ENCODE measurements at regions not wholly inside any gene's neighbourhood (a gene's known extent, or its start where the extent isn't known, plus 50 kb on each side); places are given as distances from the start of the nearest gene placed in this dataset.

DNA sequence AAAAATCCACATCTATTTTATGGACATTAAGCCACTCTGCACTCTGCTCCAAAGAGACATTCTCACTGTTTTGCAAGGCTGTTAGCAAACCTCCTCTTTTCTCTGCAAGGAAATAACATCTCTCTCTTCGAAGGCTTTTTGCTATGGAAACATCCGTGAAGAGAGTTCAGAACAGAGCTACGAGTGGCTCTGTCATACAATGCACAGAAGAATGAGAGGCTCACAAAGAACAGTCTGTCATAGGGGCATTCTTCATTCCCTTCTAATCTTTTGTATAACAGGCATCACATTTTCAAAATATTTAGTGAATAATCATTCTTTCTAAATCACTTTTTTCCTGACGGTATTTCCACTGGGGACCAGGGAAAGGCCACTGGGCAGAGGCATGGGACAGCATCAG is 346.1 kb downstream of the IRS2 start:
- no peak for ATAC-seq
- Mint-ChIP-seq H3K4me1 (no peaks in the 10 kb centered on the region), H3K27ac (no peak overlapping the region), H3K27me3 (no peaks in the 10 kb centered on the region), H3K36me3 (no peaks in the 10 kb centered on the region), H3K9me3 (peaks cover 9% of the 10 kb centered on the region), H3K4me3 (no peak overlapping the region)

DNA sequence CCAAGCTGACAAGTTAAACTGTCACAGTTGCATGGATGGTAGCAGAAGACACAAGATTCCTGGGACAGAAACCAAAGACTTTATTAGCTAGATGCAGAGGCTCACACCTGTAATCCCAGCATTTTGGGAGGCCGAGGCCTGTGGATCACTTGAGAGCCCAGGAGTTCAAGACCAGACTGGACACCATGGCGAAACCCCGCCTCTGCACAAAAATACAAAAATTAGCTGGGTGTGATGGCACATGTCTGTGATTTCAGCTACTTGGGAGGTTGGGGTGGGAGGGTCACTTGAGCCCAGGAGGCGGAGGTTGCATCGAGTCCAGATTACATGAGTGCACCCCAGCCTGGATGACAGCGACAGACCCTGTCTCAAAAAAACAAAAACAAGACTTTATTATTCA is 346.6 kb downstream of the IRS2 start:
- Mint-ChIP-seq H3K4me1 (no peaks in the 10 kb centered on the region), H3K4me3 (no peak overlapping the region), H3K27ac (no peak overlapping the region), H3K27me3 (no peaks in the 10 kb centered on the region), H3K36me3 (no peaks in the 10 kb centered on the region), H3K9me3 (peaks cover 9% of the 10 kb centered on the region)
- ATAC-seq = no peak

DNA sequence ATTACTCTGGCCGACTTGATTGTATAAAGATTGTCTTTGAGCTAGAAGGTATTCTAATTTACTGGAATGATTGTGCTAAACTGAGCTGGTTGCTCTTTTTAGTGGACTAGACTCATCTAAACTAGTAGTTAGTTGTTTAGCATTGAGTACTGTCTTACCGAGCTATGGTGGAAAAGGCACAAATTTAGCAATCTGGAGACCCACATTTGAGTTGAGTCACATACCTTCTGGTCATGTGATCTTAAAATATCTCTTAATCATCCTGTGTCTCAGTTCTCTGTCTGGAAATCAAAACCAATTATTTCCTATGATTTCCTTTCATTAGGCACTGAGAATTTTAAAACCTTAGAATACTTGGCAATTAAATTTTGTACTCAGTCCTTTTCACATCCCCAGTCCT is 349.5 kb downstream of the IRS2 start:
- no peaks in the 10 kb centered on the region for H3K4me1 Mint-ChIP-seq
- H3K9me3 Mint-ChIP-seq = peaks cover 13% of the 10 kb centered on the region
- H3K27me3 Mint-ChIP-seq = no peaks in the 10 kb centered on the region
- no peak overlapping the region for H3K4me3 Mint-ChIP-seq
- H3K36me3 Mint-ChIP-seq = no peaks in the 10 kb centered on the region
- H3K27ac Mint-ChIP-seq = no peak overlapping the region
- ATAC-seq = no peak

- ATAC-seq = no peak
- Mint-ChIP-seq H3K27ac (no peak overlapping the region), H3K27me3 (no peaks in the 10 kb centered on the region), H3K4me3 (no peak overlapping the region), H3K9me3 (peaks cover 13% of the 10 kb centered on the region), H3K36me3 (no peaks in the 10 kb centered on the region), H3K4me1 (no peaks in the 10 kb centered on the region)
Observed at GRCh38 chr13:109436055-109436622, 350.2 kb downstream of the IRS2 start.

DNA sequence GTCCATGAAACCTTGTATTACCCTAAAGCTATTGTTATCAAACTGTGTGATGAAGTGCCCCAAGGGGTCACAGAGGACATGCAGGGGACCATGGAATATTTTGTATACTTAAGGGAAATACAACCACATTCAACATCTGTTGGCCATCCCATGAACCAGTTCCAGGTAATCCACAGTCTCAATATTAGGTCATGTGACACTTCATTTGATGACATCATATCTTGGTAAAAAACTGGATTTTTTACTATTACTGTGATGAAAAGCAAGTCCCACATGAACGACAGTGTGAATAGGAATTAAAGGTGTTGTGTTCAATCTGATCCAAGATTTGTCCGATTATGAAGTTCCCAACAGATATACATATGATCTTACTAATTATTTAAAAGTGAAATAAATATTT is 355.2 kb downstream of the IRS2 start:
- H3K9me3 Mint-ChIP-seq = peaks cover 17% of the 10 kb centered on the region
- H3K36me3 Mint-ChIP-seq = no peaks in the 10 kb centered on the region
- no peaks in the 10 kb centered on the region for H3K27me3 Mint-ChIP-seq
- no peak overlapping the region for H3K27ac Mint-ChIP-seq
- ATAC-seq = no peak
- H3K4me1 Mint-ChIP-seq = no peaks in the 10 kb centered on the region
- no peak overlapping the region for H3K4me3 Mint-ChIP-seq

GRCh38 chr13:109428146-109428545 is 358.2 kb downstream of the IRS2 start:
- Mint-ChIP-seq H3K4me3 (no peak overlapping the region), H3K27me3 (no peaks in the 10 kb centered on the region), H3K36me3 (no peaks in the 10 kb centered on the region), H3K4me1 (no peaks in the 10 kb centered on the region), H3K27ac (no peak overlapping the region), H3K9me3 (peaks cover 7% of the 10 kb centered on the region)
- no peak for ATAC-seq

GRCh38 chr13:109427695-109428094 is 358.7 kb downstream of the IRS2 start:
- peaks cover 6% of the 10 kb centered on the region for H3K9me3 Mint-ChIP-seq
- H3K36me3 Mint-ChIP-seq = no peaks in the 10 kb centered on the region
- H3K27ac Mint-ChIP-seq = no peak overlapping the region
- H3K27me3 Mint-ChIP-seq = no peaks in the 10 kb centered on the region
- no peak for ATAC-seq
- no peaks in the 10 kb centered on the region for H3K4me1 Mint-ChIP-seq
- H3K4me3 Mint-ChIP-seq = no peak overlapping the region

GRCh38 chr13:109427148-109427547 is 359.2 kb downstream of the IRS2 start:
- no peaks in the 10 kb centered on the region for H3K36me3 Mint-ChIP-seq
- no peaks in the 10 kb centered on the region for H3K4me1 Mint-ChIP-seq
- no peak overlapping the region for H3K4me3 Mint-ChIP-seq
- H3K9me3 Mint-ChIP-seq = peaks cover 6% of the 10 kb centered on the region
- H3K27ac Mint-ChIP-seq = no peak overlapping the region
- ATAC-seq = no peak
- no peaks in the 10 kb centered on the region for H3K27me3 Mint-ChIP-seq

DNA sequence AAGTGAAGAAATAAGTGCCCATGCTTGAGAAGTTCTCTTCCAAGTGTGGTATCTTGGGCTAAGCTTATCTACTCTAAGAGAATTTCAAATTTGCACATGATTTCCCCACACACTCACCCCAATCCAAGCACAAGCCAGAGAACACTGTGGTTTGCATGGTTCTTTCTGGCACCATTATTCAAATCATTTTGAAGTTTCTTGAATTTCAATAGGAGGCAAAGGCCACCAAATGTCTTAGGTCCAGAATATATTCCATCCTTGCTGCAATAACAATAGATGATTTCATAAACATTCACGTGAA is 359.7 kb downstream of the IRS2 start:
- Mint-ChIP-seq H3K36me3 (no peaks in the 10 kb centered on the region), H3K9me3 (peaks cover 6% of the 10 kb centered on the region), H3K4me3 (no peak overlapping the region), H3K27ac (no peak overlapping the region), H3K27me3 (no peaks in the 10 kb centered on the region), H3K4me1 (no peaks in the 10 kb centered on the region)
- no peak for ATAC-seq

DNA sequence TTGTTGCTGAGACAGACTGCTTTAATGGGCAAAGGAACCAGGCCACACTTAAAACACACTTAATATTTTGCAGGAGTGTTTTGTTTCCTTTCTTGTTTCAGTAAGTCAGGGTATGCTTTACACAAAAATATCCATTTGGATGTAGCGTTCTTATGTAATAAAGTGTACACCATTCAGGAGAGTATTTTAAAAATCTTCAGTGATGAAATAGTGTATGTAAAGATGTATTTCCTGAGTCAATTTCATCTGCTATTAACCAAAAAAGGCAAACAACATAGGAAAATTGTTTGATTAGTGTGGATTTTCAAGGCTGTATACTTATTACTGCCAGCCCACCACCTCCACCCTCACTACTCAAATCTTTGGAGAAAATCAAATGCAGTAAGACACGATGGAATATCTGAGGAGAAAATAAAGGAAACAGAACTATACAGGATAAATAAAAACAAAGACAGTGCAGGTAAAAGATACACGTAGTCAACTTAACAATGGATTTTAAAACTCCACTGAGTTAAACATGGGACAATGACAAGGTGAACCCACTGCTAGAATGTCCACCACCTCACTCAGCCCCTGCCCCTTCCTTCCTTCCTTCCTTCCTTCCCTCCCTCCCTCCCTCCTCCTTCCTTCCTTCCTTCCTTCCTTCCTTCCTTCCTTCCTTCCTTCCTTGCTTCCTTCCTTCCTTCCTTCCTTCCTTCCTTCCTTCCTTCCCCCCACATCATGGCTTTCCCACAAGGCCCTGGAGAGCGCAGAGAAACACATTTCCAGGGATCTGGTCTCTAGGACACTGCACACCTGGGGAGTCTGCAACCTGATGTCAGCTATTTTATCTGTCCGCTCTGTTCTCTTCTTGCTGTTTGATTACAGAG is 360.3 kb downstream of the IRS2 start:
- Mint-ChIP-seq H3K27ac (no peak overlapping the region), H3K4me3 (no peak overlapping the region), H3K9me3 (peaks cover 6% of the 10 kb centered on the region), H3K36me3 (no peaks in the 10 kb centered on the region), H3K4me1 (no peaks in the 10 kb centered on the region), H3K27me3 (no peaks in the 10 kb centered on the region)
- no peak for ATAC-seq

GRCh38 chr13:109422161-109422560 is 364.2 kb downstream of the IRS2 start:
- peaks cover 2% of the 10 kb centered on the region for H3K9me3 Mint-ChIP-seq
- H3K27me3 Mint-ChIP-seq = no peaks in the 10 kb centered on the region
- H3K4me1 Mint-ChIP-seq = no peaks in the 10 kb centered on the region
- H3K36me3 Mint-ChIP-seq = no peaks in the 10 kb centered on the region
- ATAC-seq = no peak
- no peak overlapping the region for H3K4me3 Mint-ChIP-seq
- H3K27ac Mint-ChIP-seq = no peak overlapping the region

- Mint-ChIP-seq H3K36me3 (no peaks in the 10 kb centered on the region), H3K27me3 (no peaks in the 10 kb centered on the region), H3K9me3 (peaks cover 5% of the 10 kb centered on the region), H3K4me3 (no peak overlapping the region), H3K27ac (no peak overlapping the region), H3K4me1 (no peaks in the 10 kb centered on the region)
- no peak for ATAC-seq
Observed at GRCh38 chr13:109419896-109420295, 366.5 kb downstream of the IRS2 start.

DNA sequence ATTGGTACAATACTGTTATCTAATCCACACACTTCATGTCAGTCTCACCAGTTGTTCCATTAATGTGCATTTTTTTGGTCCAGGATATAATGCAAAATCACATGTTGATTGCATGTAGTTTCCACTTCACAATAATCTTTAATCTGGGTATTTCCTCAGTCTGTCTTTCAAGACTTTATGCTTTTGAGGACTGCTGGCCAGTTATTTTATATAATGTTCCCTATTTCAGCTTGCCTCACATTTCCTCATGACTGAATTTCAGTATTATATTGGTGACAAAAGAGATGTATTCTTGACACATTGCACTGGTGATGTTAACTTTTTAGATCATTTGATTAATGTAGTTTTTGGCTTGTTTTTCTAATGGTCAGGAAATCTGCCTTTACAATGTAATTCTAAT is 368.3 kb downstream of the IRS2 start:
- no peaks in the 10 kb centered on the region for H3K36me3 Mint-ChIP-seq
- no peak overlapping the region for H3K27ac Mint-ChIP-seq
- H3K4me3 Mint-ChIP-seq = no peak overlapping the region
- peaks cover 5% of the 10 kb centered on the region for H3K9me3 Mint-ChIP-seq
- no peak for ATAC-seq
- H3K4me1 Mint-ChIP-seq = no peaks in the 10 kb centered on the region
- H3K27me3 Mint-ChIP-seq = no peaks in the 10 kb centered on the region

DNA sequence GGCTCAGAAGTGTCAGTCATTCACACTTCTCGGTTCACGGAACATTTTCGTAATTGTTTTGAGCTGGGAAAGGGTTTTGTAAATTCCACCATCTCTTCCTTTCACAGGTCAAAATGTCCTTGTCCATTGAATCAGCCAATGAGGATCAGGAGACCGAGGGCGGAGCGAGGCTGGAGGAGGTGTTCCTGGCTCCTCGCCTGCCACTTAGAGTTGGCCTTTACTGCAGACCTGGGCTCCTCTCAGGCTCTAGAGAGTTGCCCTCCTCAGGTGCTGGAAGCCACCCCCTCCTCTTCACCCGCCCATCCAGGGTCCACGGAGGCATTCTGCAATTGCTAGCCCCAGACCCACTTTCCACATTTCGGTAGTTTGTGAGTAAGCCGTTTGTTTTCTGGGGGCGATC is 370.4 kb downstream of the IRS2 start:
- Mint-ChIP-seq H3K27ac (no peak overlapping the region), H3K4me3 (no peak overlapping the region), H3K4me1 (no peaks in the 10 kb centered on the region), H3K9me3 (peaks cover 5% of the 10 kb centered on the region), H3K27me3 (no peaks in the 10 kb centered on the region), H3K36me3 (no peaks in the 10 kb centered on the region)
- peak; percentile 41 for ATAC-seq

- H3K27ac Mint-ChIP-seq = no peak overlapping the region
- H3K4me3 Mint-ChIP-seq = no peak overlapping the region
- no peaks in the 10 kb centered on the region for H3K36me3 Mint-ChIP-seq
- peaks cover 5% of the 10 kb centered on the region for H3K9me3 Mint-ChIP-seq
- H3K4me1 Mint-ChIP-seq = no peaks in the 10 kb centered on the region
- no peaks in the 10 kb centered on the region for H3K27me3 Mint-ChIP-seq
- ATAC-seq = no peak
Observed at GRCh38 chr13:109415057-109415456, 371.3 kb downstream of the IRS2 start.

- no peaks in the 10 kb centered on the region for H3K4me1 Mint-ChIP-seq
- peaks cover 5% of the 10 kb centered on the region for H3K9me3 Mint-ChIP-seq
- H3K36me3 Mint-ChIP-seq = no peaks in the 10 kb centered on the region
- no peak overlapping the region for H3K4me3 Mint-ChIP-seq
- H3K27ac Mint-ChIP-seq = no peak overlapping the region
- no peaks in the 10 kb centered on the region for H3K27me3 Mint-ChIP-seq
- no peak for ATAC-seq
Observed at GRCh38 chr13:109412283-109412901, 374.0 kb downstream of the IRS2 start.

Data from stimulated activated memory B cell treated with anti-CD40 and anti-IgM and Interleukin-4, amounts not matched to agents 10 μg/mL and 1 μg/mL and 100 μg/mL, for 72 hours (primary cell).